Epithelial cell of proximal tubule (primary cell): ENCODE measurements at regions not wholly inside any gene's neighbourhood (a gene's known extent, or its start where the extent isn't known, plus 50 kb on each side); places are given as distances from the start of the nearest gene placed in this dataset.

Source experiments
- DNase-seq: peaks from one replicate; pipeline ENCODE4 v3.0.0-alpha.2; 2011; ENCODE audit warnings: low read depth
- H3K4me3 ChIP-seq: 2 replicates; pipeline ENCODE4 v1.5.1; 2011; ENCODE audit warnings: low read depth, mild to moderate bottlenecking, low read length
- TF ChIP-seq, protein P1 (sequence below): conservative IDR thresholded peaks from 2 replicates; pipeline ENCODE4 v1.5.1; 2012; ENCODE audit warnings: low read depth, mild to moderate bottlenecking, low read length

DNA sequence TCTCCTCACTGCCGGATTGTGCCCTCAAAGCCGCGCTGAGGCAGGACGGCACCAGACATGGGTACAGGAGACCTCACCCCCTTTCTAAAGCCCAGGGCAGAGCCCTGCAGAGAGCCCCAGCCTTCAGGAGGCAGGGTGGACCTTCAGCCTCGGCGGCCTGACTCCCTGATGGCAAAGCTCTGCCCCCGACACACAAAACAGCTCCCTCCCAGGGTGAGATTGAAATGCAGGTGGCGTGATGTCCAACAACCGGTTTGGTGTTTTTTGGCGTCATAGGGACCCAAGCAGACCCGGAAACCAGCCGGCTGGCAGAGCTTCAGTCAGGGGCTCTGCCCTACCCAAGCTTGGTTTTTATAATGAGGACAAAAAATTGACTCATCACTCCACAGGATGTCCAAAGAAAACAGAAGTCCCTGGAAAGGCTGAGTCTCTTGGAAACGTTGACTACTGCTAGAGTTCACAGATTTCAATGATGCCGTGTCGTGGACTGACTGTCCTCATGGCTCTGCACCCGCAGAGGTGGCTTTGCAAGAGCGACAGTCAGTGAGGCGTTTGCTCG, 275.2 kb upstream of the IRX1 start:
- DNase-seq: no peak

DNA sequence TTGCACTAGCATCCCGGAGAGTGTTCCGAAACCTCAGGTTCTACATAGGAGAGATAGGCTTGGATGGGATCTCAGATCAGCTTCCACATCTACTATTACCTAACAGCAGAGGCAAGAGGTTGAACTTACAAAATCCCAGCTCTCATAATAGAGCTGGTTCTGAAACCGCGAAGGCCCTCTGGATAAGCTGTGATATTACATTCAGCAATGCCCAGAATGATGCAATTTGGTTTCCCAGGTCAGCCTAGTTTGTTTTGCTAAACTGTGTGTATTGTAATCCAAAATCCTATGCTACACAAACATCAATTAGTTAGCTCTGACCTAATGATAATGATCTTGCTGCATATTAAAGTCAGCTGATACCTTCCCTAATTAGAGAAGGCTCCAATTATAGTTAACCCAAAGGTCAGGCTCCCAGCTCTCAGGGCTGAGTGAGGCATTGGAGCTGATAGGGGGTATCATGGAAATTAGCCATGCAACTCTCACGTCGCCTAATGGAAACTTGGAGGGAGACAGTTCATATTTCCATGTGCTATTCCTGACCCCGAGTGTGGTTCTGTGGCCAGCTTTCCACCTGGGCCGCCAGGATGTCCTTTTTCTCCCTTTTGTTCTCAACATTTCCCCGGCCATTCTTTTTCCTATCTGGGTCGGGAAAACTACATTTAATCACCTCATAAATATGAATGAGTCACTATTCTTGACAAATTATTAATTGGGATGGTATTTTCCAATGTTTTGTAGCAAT, 278.4 kb upstream of the IRX1 start:
- DNase-seq: no peak
- TF ChIP-seq, protein P1, sequence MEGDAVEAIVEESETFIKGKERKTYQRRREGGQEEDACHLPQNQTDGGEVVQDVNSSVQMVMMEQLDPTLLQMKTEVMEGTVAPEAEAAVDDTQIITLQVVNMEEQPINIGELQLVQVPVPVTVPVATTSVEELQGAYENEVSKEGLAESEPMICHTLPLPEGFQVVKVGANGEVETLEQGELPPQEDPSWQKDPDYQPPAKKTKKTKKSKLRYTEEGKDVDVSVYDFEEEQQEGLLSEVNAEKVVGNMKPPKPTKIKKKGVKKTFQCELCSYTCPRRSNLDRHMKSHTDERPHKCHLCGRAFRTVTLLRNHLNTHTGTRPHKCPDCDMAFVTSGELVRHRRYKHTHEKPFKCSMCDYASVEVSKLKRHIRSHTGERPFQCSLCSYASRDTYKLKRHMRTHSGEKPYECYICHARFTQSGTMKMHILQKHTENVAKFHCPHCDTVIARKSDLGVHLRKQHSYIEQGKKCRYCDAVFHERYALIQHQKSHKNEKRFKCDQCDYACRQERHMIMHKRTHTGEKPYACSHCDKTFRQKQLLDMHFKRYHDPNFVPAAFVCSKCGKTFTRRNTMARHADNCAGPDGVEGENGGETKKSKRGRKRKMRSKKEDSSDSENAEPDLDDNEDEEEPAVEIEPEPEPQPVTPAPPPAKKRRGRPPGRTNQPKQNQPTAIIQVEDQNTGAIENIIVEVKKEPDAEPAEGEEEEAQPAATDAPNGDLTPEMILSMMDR: no peak
- no peak overlapping the region for H3K4me3 ChIP-seq

More for the DNA sequence above, 275.2 kb upstream of the IRX1 start:
- no peak overlapping the region for H3K4me3 ChIP-seq
- TF ChIP-seq, protein P1: no peak

DNA sequence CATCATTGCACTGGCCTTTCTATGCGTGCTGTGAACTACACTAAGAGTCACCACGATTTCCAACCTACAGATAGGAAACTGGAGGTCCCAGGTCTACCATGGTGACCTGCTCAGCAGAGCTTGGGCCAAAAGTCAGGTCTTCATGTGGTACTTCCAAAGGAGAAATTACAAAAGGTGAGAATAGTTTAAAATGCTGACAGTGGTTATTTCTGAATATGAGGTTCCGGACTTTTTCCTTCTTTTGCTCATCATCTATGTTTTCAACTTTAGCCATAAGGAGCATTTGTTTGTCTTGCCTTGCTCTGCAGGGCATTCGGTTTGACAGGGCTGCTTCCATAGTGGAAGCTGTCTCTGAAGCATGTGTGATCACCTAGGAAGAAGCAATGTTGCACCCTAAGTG, 282.1 kb upstream of the IRX1 start:
- TF ChIP-seq, protein P1: no peak
- no peak for DNase-seq
- no peak overlapping the region for H3K4me3 ChIP-seq

DNA sequence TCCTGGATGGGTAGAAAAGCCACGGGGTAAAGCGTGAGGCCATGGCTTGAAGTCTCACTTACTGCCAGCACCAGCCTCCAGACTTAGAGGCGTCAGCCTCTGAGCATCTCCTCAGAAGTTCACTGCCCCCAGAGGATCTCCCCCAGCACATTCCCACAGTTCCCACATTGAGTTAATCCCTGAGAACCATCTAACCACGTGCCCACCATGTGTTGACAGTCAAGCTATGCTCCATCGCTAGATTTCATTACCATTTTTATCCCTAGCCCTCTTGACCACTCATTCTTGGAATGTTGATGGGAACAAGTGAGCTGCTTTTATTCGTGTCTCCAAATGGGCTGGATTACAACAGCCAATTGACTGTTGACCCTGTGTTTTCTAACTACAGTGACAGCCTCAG, 283.3 kb upstream of the IRX1 start:
- no peak overlapping the region for H3K4me3 ChIP-seq
- TF ChIP-seq, protein P1: no peak
- DNase-seq: no peak

DNA sequence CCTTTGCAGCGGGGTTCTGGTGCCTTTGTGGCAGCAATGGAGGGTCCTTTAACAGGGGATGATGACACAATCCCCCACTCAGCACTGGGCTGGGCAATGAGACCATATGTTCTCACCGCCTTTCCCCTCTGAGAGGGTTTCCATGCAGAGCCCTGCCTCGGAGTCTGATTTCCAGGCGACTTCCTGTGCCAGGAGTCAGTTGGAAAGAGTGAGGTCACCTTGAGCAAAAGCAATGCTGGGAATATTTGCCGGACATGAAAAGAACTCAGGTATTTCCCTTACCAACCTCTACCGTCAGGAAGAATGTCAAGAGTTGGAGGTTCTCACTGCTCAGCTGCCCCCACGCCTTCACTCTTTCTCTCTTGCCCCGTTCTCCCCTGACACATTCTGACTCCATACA, 284.2 kb upstream of the IRX1 start:
- no peak for DNase-seq
- H3K4me3 ChIP-seq: peak overlapping the region; percentile 19
- TF ChIP-seq, protein P1: no peak

DNA sequence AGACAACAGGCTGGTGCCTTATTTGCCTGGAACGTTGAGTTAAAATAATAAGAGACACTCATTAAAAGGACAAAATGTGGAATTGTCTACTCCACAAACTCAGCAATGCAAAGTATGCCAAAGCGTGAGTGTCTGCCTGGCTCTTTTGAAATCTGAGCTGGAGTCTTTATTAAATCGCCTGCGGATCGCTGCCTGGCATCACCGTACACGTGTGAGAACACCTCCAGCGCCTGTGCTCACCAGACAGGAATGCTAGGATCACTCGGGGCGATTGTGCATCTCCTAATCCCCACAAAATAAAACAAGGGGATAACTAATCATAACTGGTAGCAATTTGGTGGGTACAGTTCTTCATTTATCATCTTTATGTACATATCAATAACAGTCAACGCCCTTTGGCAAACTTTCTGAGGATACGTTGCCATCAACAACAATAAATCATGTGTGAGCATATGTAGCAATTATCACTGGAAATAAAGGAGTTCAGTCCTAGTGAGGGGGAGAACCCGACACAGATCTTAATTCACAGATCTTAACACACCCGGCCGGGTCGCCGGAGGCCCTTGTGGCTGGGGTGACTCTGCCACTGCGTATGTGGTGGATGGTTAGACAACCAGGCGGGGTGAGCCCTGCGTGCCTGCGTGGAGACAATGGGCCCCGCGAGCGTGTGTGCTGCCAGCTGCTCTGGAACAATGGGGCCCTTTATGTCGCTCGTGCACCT, 284.9 kb upstream of the IRX1 start:
- no peak for DNase-seq
- TF ChIP-seq, protein P1: no peak
- peak overlapping the region; percentile 19 for H3K4me3 ChIP-seq
